ENCODE measurements at regions not wholly inside any gene's neighbourhood (a gene's known extent, or its start where the extent isn't known, plus 50 kb on each side); places are given as distances from the start of the nearest gene placed in this dataset.
"Not testable (repeated sequence)": the region's sequence is repeated elsewhere in the genome, so short reads cannot be mapped to it uniquely, and the experiment has no call there.

DNA sequence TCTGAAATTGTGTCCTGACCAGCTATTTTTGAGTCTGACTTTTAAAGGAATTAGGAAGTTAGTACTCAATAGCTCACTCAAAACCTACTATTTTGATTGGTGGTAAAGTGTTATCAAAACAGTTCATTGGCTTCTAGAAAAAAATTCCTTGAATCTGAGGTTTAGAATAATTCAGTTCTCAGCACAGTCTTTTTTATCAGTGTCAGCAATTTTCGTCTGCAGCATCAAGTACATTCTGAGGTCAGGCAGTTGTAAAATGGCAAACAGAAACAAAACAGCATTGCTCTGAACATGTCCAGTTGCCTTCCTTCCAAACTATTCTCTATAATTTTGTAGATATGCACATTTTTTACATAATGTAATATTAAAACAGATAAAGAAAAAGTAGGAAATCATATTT, 1644.1 kb downstream of the SLITRK5 start:
- DNase-seq (ENCODE audit: low read depth) = no peak

DNA sequence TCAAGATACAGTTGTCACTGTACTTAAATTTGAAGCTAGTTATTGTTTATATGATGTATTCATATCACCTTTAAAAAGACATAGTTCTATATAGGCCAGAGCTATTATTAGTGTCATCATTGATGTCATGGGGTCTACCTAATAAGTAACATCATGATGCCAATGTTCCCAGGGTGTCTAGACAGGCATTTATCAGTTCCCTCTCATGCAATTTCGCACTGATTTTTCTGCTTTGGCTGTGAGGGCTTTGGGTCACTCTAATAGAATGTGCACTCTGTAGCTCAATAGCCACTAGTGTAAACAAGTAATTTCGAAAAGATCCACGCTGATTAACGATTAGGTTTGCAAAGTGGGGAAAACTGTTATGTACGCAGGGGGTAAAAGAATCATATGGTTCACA, 1651.3 kb downstream of the SLITRK5 start:
- no peak for DNase-seq (ENCODE audit: low read depth)

DNA sequence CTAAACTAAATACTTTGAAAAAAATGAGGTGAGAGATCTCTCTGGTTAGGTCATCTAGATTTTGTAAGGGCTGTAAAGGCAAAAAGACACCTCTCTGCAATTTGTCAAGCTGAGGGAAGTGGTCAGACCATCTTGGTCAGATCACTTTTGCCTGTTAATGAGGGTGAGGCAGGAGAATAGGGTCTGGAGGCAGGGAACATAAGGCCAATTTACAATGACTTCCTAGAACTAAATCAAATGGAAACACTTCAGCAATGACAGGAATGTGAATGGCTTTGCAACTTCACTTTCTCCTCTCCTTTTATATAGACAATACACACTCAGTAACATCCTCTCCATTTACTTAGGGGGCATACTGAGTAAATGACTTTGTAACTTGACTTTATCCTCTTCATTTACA, 1653.4 kb downstream of the SLITRK5 start:
- DNase-seq (ENCODE audit: low read depth) = peak; percentile 5

DNA sequence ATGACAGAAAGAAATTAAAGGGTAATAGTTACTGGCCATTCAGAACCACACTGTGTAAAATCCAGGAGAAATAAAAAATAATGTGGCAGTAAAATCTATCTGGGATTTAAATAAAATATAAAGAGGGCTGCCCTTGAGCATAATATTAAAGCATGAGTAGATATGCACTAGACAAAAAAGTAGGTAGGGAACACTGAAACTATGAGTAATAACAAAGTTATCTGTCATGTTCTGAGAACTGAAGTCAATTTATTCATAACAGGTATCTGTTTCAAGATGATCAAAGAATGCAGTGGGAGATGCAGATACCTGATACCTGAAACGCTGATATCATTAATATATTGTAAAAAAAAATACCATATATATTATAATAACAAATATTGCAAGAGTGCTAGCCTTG, 1672.0 kb downstream of the SLITRK5 start:
- no peak for DNase-seq (ENCODE audit: low read depth)

DNA sequence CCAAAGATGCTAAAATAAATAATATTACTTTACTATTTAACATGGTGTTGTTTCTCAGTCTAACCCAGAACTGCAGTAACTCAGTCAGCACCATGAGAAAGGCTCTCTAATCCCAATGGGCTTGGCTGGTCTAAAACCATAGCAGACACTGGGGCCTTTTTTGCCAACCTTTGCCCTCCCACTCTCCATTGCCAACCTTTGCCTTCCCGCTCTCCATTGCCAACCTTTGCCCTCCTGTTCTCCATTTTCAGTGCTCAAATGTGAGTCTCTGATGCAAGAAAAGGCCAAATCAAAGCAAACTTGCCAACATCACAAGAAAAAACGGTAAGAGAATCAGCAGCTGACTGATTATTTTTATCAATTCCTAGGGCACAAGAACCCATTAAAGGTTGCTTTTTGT, 1681.2 kb downstream of the SLITRK5 start:
- no peak for DNase-seq (ENCODE audit: low read depth)

DNA sequence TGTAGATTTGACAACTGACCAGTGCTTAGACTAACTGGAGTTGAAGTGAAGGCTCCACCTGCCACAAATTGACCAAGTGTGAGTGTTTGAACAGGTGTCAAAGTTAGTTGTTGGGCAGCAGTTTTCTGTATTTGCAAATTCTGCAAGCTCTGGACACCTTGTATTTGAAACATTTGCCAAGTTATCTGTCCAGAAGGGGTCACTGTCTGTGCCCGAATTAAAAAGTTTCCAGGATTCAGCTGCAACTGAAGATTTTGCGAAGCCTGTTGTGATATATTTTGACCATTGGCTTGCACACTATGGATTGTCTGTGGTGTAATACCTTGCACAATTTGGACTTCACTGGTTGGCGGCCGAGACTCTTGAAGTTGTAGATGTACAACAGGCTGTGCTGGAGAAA, 1690.7 kb downstream of the SLITRK5 start:
- DNase-seq (ENCODE audit: low read depth) = peak; percentile 19

DNA sequence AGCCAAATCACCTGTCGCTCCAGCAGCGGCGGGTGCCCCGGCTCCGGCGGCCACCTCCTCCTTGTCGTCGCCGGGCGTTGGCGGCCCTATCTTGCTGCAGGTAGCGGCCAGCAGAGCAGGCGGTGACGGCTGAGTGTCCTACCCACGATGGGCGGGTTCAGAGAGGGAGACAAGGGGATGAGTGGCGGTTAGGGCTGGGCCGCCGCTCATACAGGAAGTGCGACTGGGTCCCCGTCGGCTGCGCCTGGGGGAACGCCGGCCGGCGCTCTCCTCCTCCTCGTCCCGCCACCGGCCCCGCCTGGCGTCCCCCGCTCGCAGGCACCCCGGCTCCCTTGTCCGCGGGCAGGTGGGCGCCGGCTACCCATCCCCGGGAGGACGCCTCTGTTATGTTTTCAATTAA, 1692.0 kb downstream of the SLITRK5 start:
- DNase-seq (ENCODE audit: low read depth) = no peak

DNA sequence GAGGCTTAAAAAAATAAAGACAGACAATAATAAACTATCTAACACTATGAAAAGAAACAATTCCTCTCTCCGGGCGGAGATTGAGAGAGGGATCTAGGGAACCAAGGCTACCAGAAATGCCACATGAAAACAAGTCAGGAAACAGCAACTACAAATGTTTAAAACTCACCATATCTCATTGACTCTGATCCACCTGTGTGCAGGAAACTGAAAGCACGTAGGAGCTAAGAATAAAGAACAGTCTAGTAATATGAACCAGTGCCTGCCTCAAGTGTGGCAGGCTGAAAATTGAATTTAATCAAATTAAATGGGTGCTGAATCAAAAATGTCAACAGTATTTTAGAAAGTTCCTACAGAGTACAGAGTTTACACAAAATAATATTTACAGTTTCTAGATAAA, 1701.0 kb downstream of the SLITRK5 start:
- DNase-seq (ENCODE audit: low read depth) = no peak

DNA sequence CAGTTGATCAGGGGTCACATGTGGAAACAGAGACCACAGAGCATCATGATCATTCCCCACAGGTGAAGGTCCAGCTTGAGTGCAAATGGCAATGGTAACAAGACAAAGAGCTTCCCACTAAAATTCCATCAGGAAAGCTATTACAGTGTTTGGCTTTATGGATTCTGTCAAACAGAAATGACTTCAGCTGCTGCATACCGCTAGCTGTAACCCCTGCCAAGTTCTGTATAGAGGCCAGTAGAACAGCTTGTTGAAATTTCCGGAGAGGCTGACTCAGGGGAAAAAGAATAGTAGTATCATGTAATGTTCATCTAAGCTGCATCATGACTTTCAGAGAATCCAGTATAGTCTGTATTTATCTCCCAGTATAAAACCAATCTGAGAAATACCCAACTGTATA, 1704.7 kb downstream of the SLITRK5 start:
- no peak for DNase-seq (ENCODE audit: low read depth)

DNA sequence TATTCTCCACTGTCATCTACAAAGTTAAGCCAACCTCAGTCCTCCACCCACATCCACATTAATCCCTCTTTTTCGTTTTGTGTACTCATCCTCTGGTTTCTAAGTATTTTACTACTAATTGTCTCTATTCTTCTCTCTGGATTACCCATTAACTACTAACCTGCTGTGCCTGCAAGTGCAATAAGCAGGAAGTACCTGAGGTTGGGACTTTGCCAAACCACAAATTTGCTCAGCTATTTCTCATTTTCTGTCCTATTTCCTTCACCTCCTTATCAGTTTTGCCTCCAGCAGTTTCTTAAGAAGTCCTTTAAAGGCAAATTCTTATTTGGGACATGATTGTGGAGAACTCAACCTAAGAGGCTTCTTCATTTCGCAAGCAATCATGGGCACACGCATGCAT, 1708.9 kb downstream of the SLITRK5 start:
- peak; percentile 93 for DNase-seq (ENCODE audit: low read depth)

DNA sequence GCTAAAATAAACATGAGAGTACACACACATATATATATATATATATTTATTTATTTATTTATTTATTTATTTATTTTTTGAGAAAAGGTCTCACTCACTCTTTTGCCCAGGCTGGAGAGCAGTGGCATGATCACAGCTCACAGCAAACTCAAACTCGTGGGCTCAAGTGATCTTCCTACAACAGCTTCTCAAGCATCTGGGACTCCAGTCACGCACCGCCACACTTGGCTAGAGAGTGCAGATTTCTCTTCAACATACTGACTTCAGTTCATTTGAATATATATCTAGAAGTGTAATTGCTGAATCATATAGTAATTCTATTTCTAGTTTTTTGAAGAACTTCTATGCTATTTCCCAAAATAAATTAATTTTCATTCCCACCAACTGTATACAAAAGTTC, 1711.8 kb downstream of the SLITRK5 start:
- DNase-seq (ENCODE audit: low read depth) = no peak

DNA sequence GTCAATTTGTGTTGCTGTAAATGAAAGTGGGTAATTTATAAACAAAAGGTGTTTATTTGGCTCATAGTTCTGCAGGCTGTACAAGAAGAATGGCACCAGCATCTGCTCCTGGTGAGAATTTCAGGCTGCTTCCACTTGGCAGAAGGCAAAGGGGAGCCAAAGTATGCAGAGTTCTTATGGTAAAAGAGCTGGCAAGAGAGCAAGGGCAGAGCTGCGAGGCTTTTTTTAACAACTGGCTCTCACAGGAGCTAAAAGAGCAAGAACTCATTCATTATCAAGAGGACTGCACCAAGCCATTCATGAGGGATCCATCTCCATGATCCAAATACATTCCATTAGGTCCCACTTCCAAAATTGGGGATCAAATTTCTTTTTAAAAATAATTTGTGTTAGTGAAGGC, 1712.7 kb downstream of the SLITRK5 start:
- no peak for DNase-seq (ENCODE audit: low read depth)

DNA sequence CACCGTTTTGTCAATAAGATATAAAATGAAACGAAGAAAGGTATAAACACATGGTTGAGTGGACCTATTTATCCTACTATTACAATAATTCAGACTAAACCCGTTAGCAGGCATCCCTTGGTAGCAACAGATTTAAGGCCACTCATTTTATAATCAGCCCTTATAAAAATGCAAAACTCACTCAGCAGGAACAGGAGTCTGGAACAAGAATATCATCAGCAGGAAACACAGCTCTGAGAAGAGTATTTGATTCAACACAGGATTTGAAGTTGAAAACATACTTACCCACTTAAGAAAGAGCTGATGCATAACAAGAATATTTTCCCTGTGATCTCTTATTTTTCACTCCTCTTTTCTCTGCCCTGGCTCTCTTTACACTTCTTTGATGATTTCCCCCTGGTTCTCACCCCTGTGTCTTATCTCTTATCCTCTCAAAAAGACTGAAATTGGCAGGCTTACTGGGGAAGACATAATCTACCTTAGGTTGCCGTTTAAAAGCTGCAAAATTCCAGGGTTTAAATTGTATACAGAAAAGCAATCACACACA, 1722.7 kb downstream of the SLITRK5 start:
- peak; percentile 58 for DNase-seq (ENCODE audit: low read depth)

DNA sequence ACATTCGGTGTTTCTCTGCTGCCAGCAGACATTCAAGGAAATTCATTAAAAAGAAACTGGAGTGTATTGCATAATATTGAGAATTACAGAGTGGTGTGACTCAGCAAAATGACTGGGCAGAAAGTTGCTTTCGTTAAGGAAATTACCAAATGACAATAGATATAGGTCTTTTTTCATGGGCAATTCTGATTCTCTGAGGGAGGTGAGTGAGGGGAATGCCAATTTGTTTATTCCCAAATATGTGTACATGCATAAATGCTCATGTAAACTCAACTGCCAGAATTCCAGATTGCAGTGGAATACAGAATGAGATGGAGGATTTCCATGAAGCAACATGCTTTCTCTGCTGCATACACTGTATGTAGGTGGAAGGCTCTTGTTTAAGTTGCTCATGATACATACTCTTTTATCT, 1730.1 kb downstream of the SLITRK5 start:
- peak; percentile 97 for DNase-seq (ENCODE audit: low read depth)

DNA sequence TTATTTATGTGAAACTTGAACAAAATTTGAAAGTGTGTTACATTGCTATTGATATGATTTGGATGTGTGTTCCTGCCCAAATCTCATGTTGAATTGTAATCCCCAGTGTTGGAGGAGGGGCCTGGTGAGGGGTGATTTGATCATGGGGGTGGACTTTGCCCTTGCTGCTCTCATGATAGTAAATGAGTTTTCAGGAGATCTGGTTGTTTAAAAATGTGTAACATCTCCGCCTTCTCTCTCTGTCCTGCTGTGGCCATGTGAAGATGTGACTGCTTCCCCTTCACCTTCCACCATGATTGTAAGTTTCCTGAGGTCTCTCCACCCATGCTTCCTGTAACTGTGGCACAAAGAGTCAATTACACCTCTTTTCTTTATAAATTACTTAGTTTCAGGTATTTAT, 1731.0 kb downstream of the SLITRK5 start:
- no peak for DNase-seq (ENCODE audit: low read depth)

DNA sequence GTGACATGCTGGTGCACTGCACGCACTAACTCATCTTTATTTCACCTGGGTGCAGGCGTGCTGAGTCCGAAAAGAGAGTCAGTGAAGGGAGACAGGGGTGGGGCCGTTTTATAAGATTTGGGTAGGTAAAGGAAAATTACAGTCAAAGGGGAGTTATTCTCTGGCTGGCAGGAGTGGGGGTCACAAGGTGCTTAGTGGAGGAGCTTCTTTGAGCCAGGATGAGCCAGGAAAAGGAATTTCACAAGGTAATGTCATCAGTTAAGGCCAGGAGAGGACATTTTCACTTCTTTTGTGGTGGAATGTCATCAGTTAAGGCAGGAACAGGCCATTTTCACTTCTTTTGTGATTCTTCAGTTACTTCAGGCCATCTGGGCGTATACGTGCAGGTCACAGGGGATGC, 1734.9 kb downstream of the SLITRK5 start:
- not testable (repeated sequence) for DNase-seq (ENCODE audit: low read depth)

DNA sequence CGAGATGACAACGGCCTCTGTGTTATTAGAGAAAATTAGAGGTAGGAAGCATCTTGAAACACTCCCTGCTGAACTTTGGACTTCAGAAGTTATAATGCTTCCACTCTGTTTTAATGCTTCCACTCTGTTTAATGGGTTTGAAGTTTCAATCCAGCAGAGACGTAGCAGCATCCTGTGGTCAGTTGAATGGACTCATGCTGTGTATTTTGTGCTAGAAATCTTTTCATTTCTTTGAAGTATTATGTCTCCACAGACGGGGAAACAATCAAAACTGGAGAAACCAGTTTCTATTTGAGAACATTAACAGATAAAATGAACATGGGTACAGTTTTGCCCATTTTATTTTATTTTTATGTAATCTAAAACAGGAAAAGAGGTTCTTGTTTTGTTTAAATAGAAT, 1736.2 kb downstream of the SLITRK5 start:
- DNase-seq (ENCODE audit: low read depth) = no peak

DNA sequence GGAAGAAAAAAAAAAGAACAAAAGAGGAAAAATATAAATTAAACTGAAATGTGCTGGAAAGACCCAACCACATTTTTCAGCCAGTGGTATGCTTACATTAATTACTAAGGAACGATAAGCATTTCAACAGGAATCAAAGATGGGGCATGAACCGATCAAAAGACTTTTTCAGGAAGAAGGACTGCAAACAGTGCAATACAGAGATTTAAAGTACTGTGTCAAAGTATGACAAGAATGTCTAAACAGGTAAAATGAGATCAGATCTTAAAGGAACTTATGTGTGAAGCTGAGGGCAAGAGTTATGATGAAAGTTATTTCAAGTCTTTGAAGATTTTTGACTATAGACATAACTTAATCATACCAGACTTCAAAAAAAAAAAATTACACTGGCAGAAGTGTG, 1761.8 kb downstream of the SLITRK5 start:
- DNase-seq (ENCODE audit: low read depth) = peak; percentile 6

DNA sequence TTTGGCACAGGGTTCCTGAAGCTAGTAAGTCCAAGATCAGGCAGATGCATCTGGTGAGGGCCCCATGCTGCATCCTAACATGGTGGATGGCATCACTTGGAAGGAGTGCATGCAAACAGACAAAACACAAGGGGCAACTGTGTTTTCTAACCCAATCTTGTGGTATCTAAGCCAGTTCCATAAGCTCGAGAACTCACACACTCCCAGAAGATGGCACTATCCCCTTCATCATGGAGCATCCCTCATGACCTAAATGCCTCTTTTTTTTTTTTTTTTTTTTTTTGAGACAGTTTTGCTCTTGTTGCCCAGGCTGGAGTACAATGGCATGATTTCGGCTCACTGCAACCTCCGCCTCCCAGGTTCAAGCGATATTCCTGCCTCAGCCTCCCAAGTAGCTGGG, 1763.5 kb downstream of the SLITRK5 start:
- DNase-seq (ENCODE audit: low read depth) = peak; percentile 65

DNA sequence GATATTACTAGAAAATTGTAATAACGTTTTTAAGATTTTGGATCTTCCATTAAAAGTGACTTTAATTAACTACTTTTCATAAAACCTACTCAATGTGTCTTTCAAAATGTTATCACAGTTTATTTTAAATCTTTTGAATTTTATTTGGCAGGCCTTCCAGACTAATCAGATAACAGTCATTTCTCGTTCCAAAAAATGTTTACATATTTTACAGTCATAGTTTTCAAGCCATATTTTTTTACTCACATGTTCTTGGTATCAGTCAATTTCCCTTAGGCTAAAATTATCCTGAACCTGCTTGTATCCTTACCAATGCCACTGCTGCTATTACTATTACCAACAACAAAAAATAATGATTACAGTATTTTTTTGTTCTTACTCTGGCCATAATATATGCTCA, 1783.5 kb downstream of the SLITRK5 start:
- DNase-seq (ENCODE audit: low read depth) = no peak

DNA sequence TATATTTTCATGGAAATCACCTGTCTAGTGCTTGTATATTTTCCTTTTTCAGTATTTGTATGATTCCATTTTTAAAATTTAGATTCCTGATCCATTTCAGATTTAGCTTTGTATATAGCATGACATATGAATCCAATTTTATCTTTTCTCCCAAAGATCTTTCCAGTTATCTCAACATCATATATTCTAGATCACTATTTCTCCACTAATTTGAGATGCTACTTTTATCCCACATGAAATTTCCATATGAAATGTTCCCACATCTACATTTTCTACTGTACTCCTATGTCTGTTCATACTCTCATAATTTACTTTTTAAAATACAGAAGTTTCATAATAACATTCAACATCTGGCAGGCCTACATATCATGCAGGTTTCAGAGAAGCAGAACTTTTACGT, 1784.1 kb downstream of the SLITRK5 start:
- DNase-seq (ENCODE audit: low read depth) = no peak

DNA sequence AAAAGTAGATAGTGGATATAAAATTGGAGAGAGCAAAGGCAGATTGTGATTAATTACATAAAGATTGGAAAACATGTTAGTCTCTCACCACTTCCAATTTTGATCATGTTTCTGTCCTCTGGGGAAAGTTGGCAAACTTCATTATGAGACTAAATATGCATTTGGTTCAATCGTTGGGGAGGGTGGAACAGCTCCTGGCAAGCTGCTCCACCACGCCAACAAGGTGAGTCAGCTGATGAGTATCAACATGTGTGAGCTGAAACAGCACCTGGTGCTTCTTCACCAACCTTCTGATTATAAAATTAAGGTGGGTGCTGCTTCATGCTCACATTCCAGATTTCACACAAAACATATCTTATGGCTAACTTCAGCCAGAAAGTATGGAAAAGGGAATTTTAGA, 1784.6 kb downstream of the SLITRK5 start:
- DNase-seq (ENCODE audit: low read depth) = peak; percentile 29

DNA sequence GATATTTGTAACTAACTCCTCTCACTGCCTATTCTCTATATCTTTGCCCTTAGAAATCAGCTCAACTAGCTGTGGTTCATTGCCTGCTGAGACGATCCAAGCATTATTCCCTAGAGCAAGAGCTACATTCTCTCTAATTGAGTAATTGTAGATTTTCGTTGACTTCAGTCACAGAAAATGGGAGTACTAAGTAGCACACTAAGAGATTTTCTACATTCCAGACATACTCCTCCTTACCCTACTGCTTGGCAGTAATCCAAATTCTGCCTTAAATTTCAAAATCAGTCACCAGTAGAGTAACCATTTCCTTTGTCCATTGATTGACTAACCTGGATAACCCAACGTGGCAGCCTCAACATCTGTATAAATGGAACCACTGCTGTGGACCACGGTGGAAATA, 1786.8 kb downstream of the SLITRK5 start:
- peak; percentile 99 for DNase-seq (ENCODE audit: low read depth)

DNA sequence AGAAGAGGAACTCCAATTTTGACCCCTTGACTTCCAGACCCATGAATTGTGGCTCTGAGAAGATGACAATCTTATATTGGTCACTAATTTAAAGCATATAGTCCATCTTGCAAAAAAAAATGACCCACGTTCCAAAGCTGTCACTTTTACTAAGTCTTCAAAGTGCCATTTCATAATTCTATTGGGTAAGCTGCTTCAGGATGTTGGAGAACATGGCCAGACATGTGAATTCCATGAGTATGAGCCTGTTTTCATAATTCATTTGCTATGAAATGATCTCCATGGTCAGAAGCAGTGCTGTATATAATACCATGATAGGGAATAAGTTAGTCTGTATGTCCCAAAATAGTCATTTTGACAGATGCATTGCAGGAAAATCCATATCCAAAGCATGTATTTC, 1787.3 kb downstream of the SLITRK5 start:
- DNase-seq (ENCODE audit: low read depth) = no peak

DNA sequence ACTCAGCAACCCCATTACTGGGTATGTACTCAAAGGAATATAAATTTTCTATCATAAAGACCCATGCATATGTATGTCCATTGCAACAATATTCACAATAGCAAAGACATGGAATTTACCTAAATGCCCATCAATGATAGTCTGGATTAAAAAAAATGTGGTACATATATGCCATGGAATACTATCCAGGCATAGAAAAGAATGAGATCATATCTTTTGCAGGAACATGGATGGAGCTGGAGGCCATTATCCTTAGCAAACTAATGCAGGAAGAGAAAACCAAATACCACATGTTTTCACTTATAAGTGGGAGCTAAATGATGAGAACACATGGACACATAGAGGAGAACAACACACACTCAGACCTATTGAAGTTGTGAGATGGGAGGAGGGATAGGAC, 1789.7 kb downstream of the SLITRK5 start:
- DNase-seq (ENCODE audit: low read depth) = not testable (repeated sequence)

All from renal cortical epithelial cell (primary cell).